Adrenal gland (tissue), 9 donors: ENCODE measurements at regions not wholly inside any gene's neighbourhood (a gene's known extent, or its start where the extent isn't known, plus 50 kb on each side); places are given as distances from the start of the nearest gene placed in this dataset.

Source experiments
- DNase-seq, 7 donors: peaks; one replicate each; pipeline ENCODE4 v3.0.0-alpha.2; 2019 to 2020
- H3K27ac ChIP-seq, 5 donors: fragments of 200-600 bp; sonication (generic) in 4 of 5; 1 replicate in 3 of 5; 2 replicates in 2 of 5; pipeline versions ENCODE4 v1.5.1 to v1.8.0; 2016 to 2020; ENCODE audit warnings: mild to moderate bottlenecking in 1 of 5
- H3K27me3 ChIP-seq: fragments of 200-600 bp; 2 replicates; pipeline ENCODE4 v1.8.0; 2021
- H3K36me3 ChIP-seq, 2 donors: fragments of 200-600 bp; replicated peaks in 1 of 2; 1 replicate in 1 of 2; 2 replicates in 1 of 2; pipeline versions ENCODE4 v1.5.1 to v1.8.0; 2018 to 2022
- H3K4me1 ChIP-seq, 2 donors: fragments of 200-600 bp; replicated peaks in 1 of 2; 1 replicate in 1 of 2; 2 replicates in 1 of 2; pipeline versions ENCODE4 v1.5.1 to v1.8.0; 2018 to 2021
- H3K4me3 ChIP-seq, 4 donors: fragments of 200-600 bp; sonication (generic) in 3 of 4; one replicate each; pipeline ENCODE4 v1.5.1; 2016 to 2018
- H3K9me3 ChIP-seq, 3 donors: fragments of 200-600 bp; sonication (generic) in 1 of 3; replicated peaks in 1 of 3; 1 replicate in 2 of 3; 2 replicates in 1 of 3; pipeline versions ENCODE4 v1.5.1 to v1.8.0; 2016 to 2021
- POLR2A ChIP-seq, 2 donors: fragments of 450-650 bp; IDR thresholded peaks; one replicate each; pipeline ENCODE4 v1.6.1; 2017; ENCODE audit warnings: antibody characterized with exemption in 2 of 2, mild to moderate bottlenecking in 2 of 2, moderate library complexity in 1 of 2
- WGBS, 4 donors: extraction: QIAGEN DNeasy Blood & Tissue Kit in 2 of 4; methylation state at CpG; one replicate each; pipeline versions ENCODE4 v1.1.5 to v1.1.7; 2013 to 2017; 5-methylcytosine and 5-hydroxymethylcytosine counted together
- intact Hi-C, 2 donors: fragments of 100-400 bp; cut with DNase I; formaldehyde crosslinking; loops; one replicate each; pipeline versions ENCODE4 v1.14.1 to v1.15.0; 2022 to 2023
- TF ChIP-seq, protein P1 (sequence below), 6 experiments: fragments of 450-650 bp in 4 of 6; fragments of 200-600 bp in 2 of 6; sonication (generic) in 1 of 6; IDR thresholded peaks; 1 replicate in 5 of 6; 2 replicates in 1 of 6; pipeline versions ENCODE4 v1.5.1 to v1.8.0; 2016 to 2021; ENCODE audit warnings: antibody characterized with exemption in 6 of 6, mild to moderate bottlenecking in 2 of 6, moderate library complexity in 1 of 6
- donor health status: healthy with polysubstance abuse.
- donor health status: Bipolar disorder and iron deficiency.
- donor health status: DM: yes; HTN: yes; CAD: no.
- donor health status: DM: no; HTN: no; CAD: no.
- donor health status: DM: no; HTN: no; CAD: no.

DNA sequence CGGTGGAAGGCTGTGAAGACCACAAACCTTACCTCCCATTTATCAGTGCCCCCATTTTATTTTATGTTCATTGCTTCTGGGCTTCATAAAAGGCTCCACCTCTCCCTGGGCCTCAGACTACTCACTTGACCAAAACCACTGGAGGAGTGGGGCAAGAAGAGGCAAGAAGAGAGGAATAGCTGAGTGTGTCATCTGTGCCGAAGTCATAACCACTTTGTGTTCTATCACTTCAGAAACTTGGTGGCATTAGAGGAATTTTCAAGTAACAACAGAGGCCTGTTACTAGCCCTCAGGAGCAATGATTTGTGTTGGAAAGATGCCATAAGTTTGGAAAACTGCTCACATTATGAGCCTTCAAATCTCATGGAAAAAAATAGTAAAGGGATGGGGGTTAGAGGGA, 88.7 kb upstream of the PIK3R1 start:
- Histone ChIP-seq H3K27ac (no peak overlapping the region), H3K4me3 (no peak overlapping the region), H3K4me1 (no peaks in the 10 kb centered on the region), H3K36me3 (no peaks in the 10 kb centered on the region), H3K27me3 (no peaks in the 10 kb centered on the region), H3K9me3 (no peaks in the 10 kb centered on the region)
- DNase-seq = no peak
- intact Hi-C loops = no loop called here
- WGBS, 4 donors = 92 to 97% (median 93%) methylated on average over 2 of the region's 2 CpGs
- TF ChIP-seq, protein P1, sequence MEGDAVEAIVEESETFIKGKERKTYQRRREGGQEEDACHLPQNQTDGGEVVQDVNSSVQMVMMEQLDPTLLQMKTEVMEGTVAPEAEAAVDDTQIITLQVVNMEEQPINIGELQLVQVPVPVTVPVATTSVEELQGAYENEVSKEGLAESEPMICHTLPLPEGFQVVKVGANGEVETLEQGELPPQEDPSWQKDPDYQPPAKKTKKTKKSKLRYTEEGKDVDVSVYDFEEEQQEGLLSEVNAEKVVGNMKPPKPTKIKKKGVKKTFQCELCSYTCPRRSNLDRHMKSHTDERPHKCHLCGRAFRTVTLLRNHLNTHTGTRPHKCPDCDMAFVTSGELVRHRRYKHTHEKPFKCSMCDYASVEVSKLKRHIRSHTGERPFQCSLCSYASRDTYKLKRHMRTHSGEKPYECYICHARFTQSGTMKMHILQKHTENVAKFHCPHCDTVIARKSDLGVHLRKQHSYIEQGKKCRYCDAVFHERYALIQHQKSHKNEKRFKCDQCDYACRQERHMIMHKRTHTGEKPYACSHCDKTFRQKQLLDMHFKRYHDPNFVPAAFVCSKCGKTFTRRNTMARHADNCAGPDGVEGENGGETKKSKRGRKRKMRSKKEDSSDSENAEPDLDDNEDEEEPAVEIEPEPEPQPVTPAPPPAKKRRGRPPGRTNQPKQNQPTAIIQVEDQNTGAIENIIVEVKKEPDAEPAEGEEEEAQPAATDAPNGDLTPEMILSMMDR (IDR thresholded peaks at IDR 0.05) = no peak
- TF ChIP-seq POLR2A (IDR thresholded peaks at IDR 0.05) = no peak

DNA sequence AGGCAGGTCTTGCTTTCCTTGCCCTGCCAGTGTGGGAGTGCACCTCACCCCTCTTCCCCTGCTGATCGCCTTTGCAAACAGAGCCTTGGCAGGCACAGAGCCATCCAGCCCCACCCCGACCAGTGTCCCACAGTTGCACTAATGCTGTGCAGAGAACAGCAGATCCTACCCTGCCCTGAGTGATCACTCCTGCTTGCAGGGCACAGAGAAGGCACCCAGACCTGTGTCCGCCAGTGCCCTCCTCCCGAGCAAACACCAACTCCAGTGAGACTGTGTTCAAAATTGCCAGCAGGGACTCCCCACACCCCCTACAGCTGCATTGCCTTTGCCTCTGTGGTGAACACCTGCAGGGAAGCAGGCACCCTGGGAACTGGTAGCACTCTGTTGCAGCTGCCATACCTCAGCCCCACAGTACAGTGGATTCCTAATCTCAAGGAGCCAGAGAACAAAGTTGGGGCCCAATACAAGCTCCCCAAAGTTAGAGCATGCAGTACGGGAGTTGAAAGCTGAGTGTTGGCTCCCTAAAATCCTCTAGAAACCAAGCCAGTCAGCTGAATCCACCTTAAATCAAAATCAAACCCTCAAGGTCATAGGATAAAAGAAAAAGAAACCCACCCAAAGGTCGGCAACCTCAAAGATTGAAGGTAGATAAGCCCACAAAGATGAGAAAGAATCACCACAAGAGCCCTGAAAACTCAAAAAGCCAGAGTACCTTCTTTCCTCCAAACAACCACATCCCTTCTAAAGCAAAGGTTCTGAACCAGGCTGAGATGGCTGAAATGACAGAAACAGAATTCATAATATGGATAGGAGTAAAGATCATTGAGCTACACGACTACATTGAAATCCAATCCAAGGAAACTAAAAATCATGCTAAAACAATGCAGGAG, 92.9 kb upstream of the PIK3R1 start:
- no peaks in the 10 kb centered on the region for H3K36me3 ChIP-seq
- intact Hi-C loops = no loop called here
- no peaks in the 10 kb centered on the region for H3K27me3 ChIP-seq
- H3K4me3 ChIP-seq = no peak overlapping the region
- no peak overlapping the region for H3K27ac ChIP-seq
- H3K9me3 ChIP-seq = no peaks in the 10 kb centered on the region
- no peaks in the 10 kb centered on the region for H3K4me1 ChIP-seq
- no peak for TF ChIP-seq POLR2A (IDR thresholded peaks at IDR 0.05)
- TF ChIP-seq, protein P1 (IDR thresholded peaks at IDR 0.05) = no peak
- WGBS, 4 donors = 65 to 76% (median 74%) methylated on average over 5 to 7 of the region's 7 CpGs
- DNase-seq = no peak

DNA sequence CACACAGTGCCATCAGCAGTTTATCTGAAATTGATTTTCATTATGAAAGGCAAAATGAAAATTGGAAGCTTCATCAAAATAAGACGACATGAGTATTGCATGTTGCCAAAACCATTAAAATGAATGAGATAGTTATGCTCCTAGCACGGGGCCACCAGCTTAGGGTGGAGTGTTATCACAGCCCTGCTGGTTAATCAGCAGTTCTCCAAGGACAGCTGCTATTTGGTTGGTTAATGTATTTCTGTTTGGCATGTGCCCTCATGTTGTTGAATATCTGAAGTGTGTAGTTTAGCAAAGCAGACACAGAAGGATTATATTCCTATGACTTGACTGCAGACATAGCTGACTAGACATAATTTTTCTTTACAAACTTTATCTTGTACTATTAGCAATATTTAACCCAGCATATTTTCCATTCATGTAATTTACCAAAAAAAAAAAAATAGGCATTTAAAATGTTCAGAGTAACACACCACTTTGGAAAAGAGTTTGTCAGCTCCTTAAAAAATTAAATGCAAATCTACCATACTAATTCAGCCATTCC, 98.6 kb upstream of the PIK3R1 start:
- intact Hi-C loops = no loop called here
- no peak for TF ChIP-seq POLR2A (IDR thresholded peaks at IDR 0.05)
- Histone ChIP-seq H3K4me1 (no peaks in the 10 kb centered on the region), H3K9me3 (no peaks in the 10 kb centered on the region), H3K27me3 (no peaks in the 10 kb centered on the region), H3K36me3 (no peaks in the 10 kb centered on the region), H3K27ac (no peak overlapping the region), H3K4me3 (no peak overlapping the region)
- 39 to 59% (median 52%) methylated on average over 2 of the region's 2 CpGs for WGBS, 4 donors
- no peak for DNase-seq

DNA sequence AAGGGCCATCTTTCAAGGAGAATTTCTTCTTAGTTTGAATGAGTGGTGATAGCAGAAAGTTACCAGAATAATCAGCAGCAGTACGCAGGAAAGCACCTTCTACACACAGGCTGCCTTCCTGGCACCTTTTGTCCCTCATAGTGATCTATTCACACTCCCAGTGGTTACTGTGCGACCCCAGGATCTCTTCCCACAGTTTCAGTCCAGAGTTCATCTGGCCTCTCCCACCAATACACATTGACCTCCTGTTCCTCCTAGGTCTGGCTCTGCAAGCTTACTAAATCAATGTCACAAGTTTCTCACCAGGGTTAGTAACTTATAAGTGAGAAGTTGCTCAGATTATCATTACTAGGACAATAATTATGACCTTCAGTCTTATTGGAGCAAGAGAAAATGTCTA, 99.1 kb upstream of the PIK3R1 start:
- H3K4me1 ChIP-seq = no peaks in the 10 kb centered on the region
- no peaks in the 10 kb centered on the region for H3K27me3 ChIP-seq
- TF ChIP-seq, protein P1 (IDR thresholded peaks at IDR 0.05) = no peak
- no peak for TF ChIP-seq POLR2A (IDR thresholded peaks at IDR 0.05)
- 47 to 88% (median 74%) methylated on average over 2 of the region's 2 CpGs for WGBS, 4 donors
- no peaks in the 10 kb centered on the region for H3K36me3 ChIP-seq
- no peaks in the 10 kb centered on the region for H3K9me3 ChIP-seq
- intact Hi-C loops = no loop called here
- no peak for DNase-seq
- no peak overlapping the region for H3K4me3 ChIP-seq
- H3K27ac ChIP-seq = no peak overlapping the region
